ENCODE measurements at regions not wholly inside any gene's neighbourhood (a gene's known extent, or its start where the extent isn't known, plus 50 kb on each side); places are given as distances from the start of the nearest gene placed in this dataset.
"Not testable (repeated sequence)": the region's sequence is repeated elsewhere in the genome, so short reads cannot be mapped to it uniquely, and the experiment has no call there.

- H3K9me3 Mint-ChIP-seq: peaks cover 5% of the 10 kb centered on the region
- no peak overlapping the region for H3K4me3 Mint-ChIP-seq
Observed at GRCh38 chr4:31193521-31193920, 473.4 kb downstream of the PCDH7 start.

GRCh38 chr4:31194823-31195222 lies 474.7 kb downstream of the PCDH7 start:
- Mint-ChIP-seq H3K36me3 (no peaks in the 10 kb centered on the region), H3K4me3 (no peak overlapping the region), H3K9me3 (peaks cover 5% of the 10 kb centered on the region), H3K4me1 (no peaks in the 10 kb centered on the region), H3K27me3 (no peaks in the 10 kb centered on the region), H3K27ac (no peak overlapping the region)

More at GRCh38 chr4:31193521-31193920, 473.4 kb downstream of the PCDH7 start:
- H3K36me3 Mint-ChIP-seq: no peaks in the 10 kb centered on the region
- no peaks in the 10 kb centered on the region for H3K4me1 Mint-ChIP-seq
- H3K27me3 Mint-ChIP-seq: no peaks in the 10 kb centered on the region
- no peak overlapping the region for H3K27ac Mint-ChIP-seq

GRCh38 chr4:31199644-31200043 lies 479.5 kb downstream of the PCDH7 start:
- Mint-ChIP-seq H3K9me3 (peaks cover 10% of the 10 kb centered on the region), H3K4me1 (no peaks in the 10 kb centered on the region), H3K27ac (no peak overlapping the region), H3K27me3 (no peaks in the 10 kb centered on the region), H3K4me3 (no peak overlapping the region), H3K36me3 (no peaks in the 10 kb centered on the region)

- not testable (repeated sequence) for H3K27me3 Mint-ChIP-seq, H3K36me3 Mint-ChIP-seq, H3K9me3 Mint-ChIP-seq, H3K4me1 Mint-ChIP-seq, H3K27ac Mint-ChIP-seq, H3K4me3 Mint-ChIP-seq
Observed at GRCh38 chr4:31202054-31202453, 481.9 kb downstream of the PCDH7 start.

- Mint-ChIP-seq H3K4me1 (no peaks in the 10 kb centered on the region), H3K4me3 (no peak overlapping the region), H3K27ac (no peak overlapping the region), H3K36me3 (no peaks in the 10 kb centered on the region), H3K9me3 (peaks cover 5% of the 10 kb centered on the region), H3K27me3 (no peaks in the 10 kb centered on the region)
Observed at GRCh38 chr4:31204874-31205273, 484.7 kb downstream of the PCDH7 start.

GRCh38 chr4:31220921-31221320 lies 500.8 kb downstream of the PCDH7 start:
- H3K9me3 Mint-ChIP-seq: no peaks in the 10 kb centered on the region
- H3K27me3 Mint-ChIP-seq: no peaks in the 10 kb centered on the region
- H3K4me1 Mint-ChIP-seq: no peaks in the 10 kb centered on the region
- H3K27ac Mint-ChIP-seq: no peak overlapping the region
- no peaks in the 10 kb centered on the region for H3K36me3 Mint-ChIP-seq
- no peak overlapping the region for H3K4me3 Mint-ChIP-seq

GRCh38 chr4:31228068-31228467 lies 507.9 kb downstream of the PCDH7 start:
- H3K36me3 Mint-ChIP-seq: no peaks in the 10 kb centered on the region
- H3K9me3 Mint-ChIP-seq: peaks cover 5% of the 10 kb centered on the region
- H3K27ac Mint-ChIP-seq: no peak overlapping the region

GRCh38 chr4:31230594-31230993 lies 510.4 kb downstream of the PCDH7 start:
- H3K27me3 Mint-ChIP-seq: no peaks in the 10 kb centered on the region
- no peaks in the 10 kb centered on the region for H3K4me1 Mint-ChIP-seq
- H3K9me3 Mint-ChIP-seq: peaks cover 5% of the 10 kb centered on the region
- no peak overlapping the region for H3K27ac Mint-ChIP-seq
- no peak overlapping the region for H3K4me3 Mint-ChIP-seq
- no peaks in the 10 kb centered on the region for H3K36me3 Mint-ChIP-seq

More at GRCh38 chr4:31228068-31228467, 507.9 kb downstream of the PCDH7 start:
- Mint-ChIP-seq H3K4me3 (no peak overlapping the region), H3K27me3 (no peaks in the 10 kb centered on the region), H3K4me1 (no peaks in the 10 kb centered on the region)

GRCh38 chr4:31234494-31234893 lies 514.3 kb downstream of the PCDH7 start:
- Mint-ChIP-seq H3K4me1 (no peaks in the 10 kb centered on the region), H3K27me3 (no peaks in the 10 kb centered on the region), H3K4me3 (no peak overlapping the region), H3K27ac (no peak overlapping the region), H3K9me3 (no peaks in the 10 kb centered on the region), H3K36me3 (no peaks in the 10 kb centered on the region)

- Mint-ChIP-seq H3K36me3 (no peaks in the 10 kb centered on the region), H3K27ac (no peak overlapping the region), H3K4me1 (no peaks in the 10 kb centered on the region), H3K4me3 (no peak overlapping the region), H3K27me3 (no peaks in the 10 kb centered on the region), H3K9me3 (no peaks in the 10 kb centered on the region)
Observed at GRCh38 chr4:31234901-31235300, 514.7 kb downstream of the PCDH7 start.

GRCh38 chr4:31236020-31236638 lies 516.0 kb downstream of the PCDH7 start:
- Mint-ChIP-seq H3K9me3 (no peaks in the 10 kb centered on the region), H3K27ac (no peak overlapping the region), H3K27me3 (no peaks in the 10 kb centered on the region), H3K36me3 (no peaks in the 10 kb centered on the region), H3K4me3 (no peak overlapping the region), H3K4me1 (no peaks in the 10 kb centered on the region)

GRCh38 chr4:31236639-31237173 lies 516.5 kb downstream of the PCDH7 start:
- Mint-ChIP-seq H3K9me3 (no peaks in the 10 kb centered on the region), H3K36me3 (no peaks in the 10 kb centered on the region), H3K27ac (no peak overlapping the region), H3K4me3 (no peak overlapping the region), H3K27me3 (no peaks in the 10 kb centered on the region), H3K4me1 (no peaks in the 10 kb centered on the region)

- no peaks in the 10 kb centered on the region for H3K36me3 Mint-ChIP-seq
- no peaks in the 10 kb centered on the region for H3K4me1 Mint-ChIP-seq
- no peak overlapping the region for H3K27ac Mint-ChIP-seq
- no peaks in the 10 kb centered on the region for H3K9me3 Mint-ChIP-seq
- no peak overlapping the region for H3K4me3 Mint-ChIP-seq
- no peaks in the 10 kb centered on the region for H3K27me3 Mint-ChIP-seq
Observed at GRCh38 chr4:31237233-31237632, 517.1 kb downstream of the PCDH7 start.

GRCh38 chr4:31239886-31240285 lies 519.7 kb downstream of the PCDH7 start:
- H3K36me3 Mint-ChIP-seq: no peaks in the 10 kb centered on the region
- peaks cover 9% of the 10 kb centered on the region for H3K9me3 Mint-ChIP-seq
- H3K27me3 Mint-ChIP-seq: no peaks in the 10 kb centered on the region
- no peaks in the 10 kb centered on the region for H3K4me1 Mint-ChIP-seq
- H3K4me3 Mint-ChIP-seq: no peak overlapping the region
- no peak overlapping the region for H3K27ac Mint-ChIP-seq

- H3K36me3 Mint-ChIP-seq: no peaks in the 10 kb centered on the region
- H3K27ac Mint-ChIP-seq: no peak overlapping the region
- no peaks in the 10 kb centered on the region for H3K4me1 Mint-ChIP-seq
- H3K27me3 Mint-ChIP-seq: no peaks in the 10 kb centered on the region
- peaks cover 14% of the 10 kb centered on the region for H3K9me3 Mint-ChIP-seq
- no peak overlapping the region for H3K4me3 Mint-ChIP-seq
Observed at GRCh38 chr4:31241504-31242106, 521.4 kb downstream of the PCDH7 start.

GRCh38 chr4:31246856-31247255 lies 526.7 kb downstream of the PCDH7 start:
- Mint-ChIP-seq H3K4me3 (no peak overlapping the region), H3K36me3 (no peaks in the 10 kb centered on the region), H3K9me3 (peaks cover 21% of the 10 kb centered on the region), H3K4me1 (no peaks in the 10 kb centered on the region), H3K27ac (no peak overlapping the region), H3K27me3 (no peaks in the 10 kb centered on the region)

Measured in activated naive CD4-positive, alpha-beta T cell treated with anti-CD3 and anti-CD28 coated beads, Interleukin-2, amount 50 U/mL, for 24 hours (primary cell).